Kidney epithelial cell (primary cell): ENCODE measurements at regions not wholly inside any gene's neighbourhood (a gene's known extent, or its start where the extent isn't known, plus 50 kb on each side); places are given as distances from the start of the nearest gene placed in this dataset.
A peak's percentile ranks its signal among the peaks of the same experiment; 100 is the strongest.

ENCODE experiments used
- DNase-seq: peaks from one replicate; pipeline ENCODE4 v3.0.0-alpha.2; 2010; ENCODE audit warnings: low read depth
- H3K27me3 ChIP-seq: 2 replicates; pipeline ENCODE4 v1.6.0; 2011; ENCODE audit warnings: low read length; ENCODE audit not compliant: control insufficient read depth, insufficient read depth
- H3K36me3 ChIP-seq: 2 replicates; pipeline ENCODE4 v1.5.1; 2011; ENCODE audit warnings: low read length; ENCODE audit not compliant: control insufficient read depth, insufficient read depth
- H3K4me3 ChIP-seq: 2 replicates; pipeline ENCODE4 v1.5.1; 2011; ENCODE audit warnings: low read depth, mild to moderate bottlenecking, control low read depth, low read length
- CTCF ChIP-seq: IDR thresholded peaks from 2 replicates; pipeline ENCODE4 v1.5.1; 2011; ENCODE audit warnings: mild to moderate bottlenecking, moderate library complexity, low read length, control low read depth, inconsistent platforms; ENCODE audit not compliant: insufficient read depth, poor library complexity, severe bottlenecking

GRCh38 chr15:38127306-38127771 lies 125.3 kb upstream of the SPRED1 start:
- Histone ChIP-seq H3K4me3 (no peak overlapping the region), H3K36me3 (no peaks in the 10 kb centered on the region), H3K27me3 (no peaks in the 10 kb centered on the region)
- TF ChIP-seq CTCF = no peak
- no peak for DNase-seq

GRCh38 chr15:38128341-38128781 lies 124.3 kb upstream of the SPRED1 start:
- TF ChIP-seq CTCF = no peak
- no peak for DNase-seq
- Histone ChIP-seq H3K4me3 (no peak overlapping the region), H3K36me3 (no peaks in the 10 kb centered on the region), H3K27me3 (no peaks in the 10 kb centered on the region)

- Histone ChIP-seq H3K36me3 (no peaks in the 10 kb centered on the region), H3K4me3 (no peak overlapping the region), H3K27me3 (no peaks in the 10 kb centered on the region)
- DNase-seq = no peak
- no peak for TF ChIP-seq CTCF
Measured at GRCh38 chr15:38128921-38129320, 123.7 kb upstream of the SPRED1 start.

- Histone ChIP-seq H3K27me3 (no peaks in the 10 kb centered on the region), H3K36me3 (no peaks in the 10 kb centered on the region), H3K4me3 (no peak overlapping the region)
- peak; percentile 47 for DNase-seq
- no peak for TF ChIP-seq CTCF
Measured at GRCh38 chr15:38129531-38130204, 123.0 kb upstream of the SPRED1 start.

- Histone ChIP-seq H3K36me3 (no peaks in the 10 kb centered on the region), H3K4me3 (no peak overlapping the region), H3K27me3 (no peaks in the 10 kb centered on the region)
- no peak for DNase-seq
- no peak for TF ChIP-seq CTCF
Measured at GRCh38 chr15:38130205-38130567, 122.5 kb upstream of the SPRED1 start.
